Endothelial cell of umbilical vein (primary cell): ENCODE measurements at regions not wholly inside any gene's neighbourhood (a gene's known extent, or its start where the extent isn't known, plus 50 kb on each side); places are given as distances from the start of the nearest gene placed in this dataset.
"Not testable (repeated sequence)": the region's sequence is repeated elsewhere in the genome, so short reads cannot be mapped to it uniquely, and the experiment has no call there.

Source experiments
- BruUV-seq: library from RNA; stranded (reverse); fragments of 400-500 nt; replicated peaks from 2 replicates; lab custom pipeline; 2021; lab: Mats Ljungman, UMichigan
- CTCF ChIA-PET: fragments of 300-600, 350-600 bp; sonication (Branson Sonifier 250); formaldehyde crosslinking; loops from one replicate; lab custom pipeline; 2021; ENCODE audit warnings: antibody characterized with exemption, inconsistent platforms; lab: Charles Lee
- POLR2A ChIA-PET: fragments of 300-600, 350-600 bp; sonication (Branson Sonifier 250); formaldehyde crosslinking; loops from one replicate; lab custom pipeline; 2021; ENCODE audit warnings: antibody characterized with exemption, inconsistent platforms; lab: Charles Lee
- DNase-seq: peaks from one replicate; pipeline ENCODE4 v3.0.0-alpha.2; 2011; ENCODE audit warnings: low read depth, low spot score
- FAIRE-seq: peaks from 2 replicates; lab custom pipeline; 2011; peaks lifted over from hg19 to GRCh38; lab: Jason Lieb, UNC
- H2AFZ ChIP-seq: 2 replicates; pipeline ENCODE4 v1.6.0; 2012; ENCODE audit warnings: low read depth, low read length, control low read depth, inconsistent platforms
- H3K27ac ChIP-seq: 2 replicates; pipeline ENCODE4 v1.5.1; 2011; ENCODE audit warnings: low read depth, mild to moderate bottlenecking, control low read depth, low read length, moderate library complexity; ENCODE audit not compliant: insufficient read depth
- H3K27me3 ChIP-seq, 2 experiments: 2 replicates each; pipeline versions ENCODE4 v1.6.0 to v1.6.1; 2011; ENCODE audit warnings: low read length in 2 of 2, mixed read lengths in 1 of 2; ENCODE audit not compliant: control insufficient read depth in 2 of 2, insufficient read depth in 2 of 2
- H3K36me3 ChIP-seq, 2 experiments: 2 replicates in 1 of 2; 3 replicates in 1 of 2; pipeline ENCODE4 v1.5.1; 2011; ENCODE audit warnings: low read length in 2 of 2, mild to moderate bottlenecking in 1 of 2, moderate library complexity in 1 of 2; ENCODE audit not compliant: control insufficient read depth in 2 of 2, insufficient read depth in 2 of 2; ENCODE audit errors: extremely low read depth in 1 of 2
- H3K4me1 ChIP-seq: 3 replicates; pipeline ENCODE4 v1.5.1; 2011; ENCODE audit warnings: mild to moderate bottlenecking, low read length; ENCODE audit not compliant: control insufficient read depth, insufficient read depth; ENCODE audit errors: extremely low read depth
- H3K4me2 ChIP-seq: 2 replicates; pipeline ENCODE4 v1.6.1; 2011; ENCODE audit warnings: low read length, control low read depth, mixed read lengths; ENCODE audit not compliant: insufficient read depth
- H3K4me3 ChIP-seq, 3 experiments: fragments of 200-600 bp in 1 of 3; sonication (generic), shearing (Covaris generic) in 1 of 3; replicated peaks in 1 of 3; 2 replicates each; pipeline ENCODE4 v1.5.1; 2011 to 2016; ENCODE audit warnings: control low read depth in 3 of 3, low read length in 3 of 3, mild to moderate bottlenecking in 2 of 3, inconsistent platforms in 1 of 3, low read depth in 1 of 3, moderate library complexity in 1 of 3; ENCODE audit not compliant: insufficient read depth in 1 of 3
- H3K79me2 ChIP-seq: 2 replicates; pipeline ENCODE4 v1.6.0; 2012; ENCODE audit warnings: low read length, inconsistent platforms; ENCODE audit not compliant: control insufficient read depth, insufficient read depth
- H3K9ac ChIP-seq: replicated peaks from 2 replicates; pipeline ENCODE3; 2011; ENCODE audit warnings: low read length, control low read depth; ENCODE audit not compliant: insufficient read depth; ENCODE audit errors: extremely low read depth
- H3K9me1 ChIP-seq: replicated peaks from 3 replicates; pipeline ENCODE4 v1.6.0; 2011; ENCODE audit warnings: mild to moderate bottlenecking, low read length; ENCODE audit not compliant: control insufficient read depth, insufficient read depth; ENCODE audit errors: extremely low read depth
- H3K9me3 ChIP-seq: replicated peaks from 2 replicates; pipeline ENCODE4 v1.5.1; 2012; ENCODE audit warnings: low read length, inconsistent platforms; ENCODE audit not compliant: control insufficient read depth, insufficient read depth
- H4K20me1 ChIP-seq: replicated peaks from 2 replicates; pipeline ENCODE3; 2011; ENCODE audit warnings: mild to moderate bottlenecking, low read length; ENCODE audit not compliant: control insufficient read depth, insufficient read depth; ENCODE audit errors: extremely low read depth
- EZH2 ChIP-seq: IDR thresholded peaks from 2 replicates; pipeline ENCODE4 v1.6.1; 2012; ENCODE audit warnings: borderline replicate concordance, low read depth, mild to moderate bottlenecking, moderate library complexity, low read length, inconsistent platforms; ENCODE audit not compliant: severe bottlenecking
- FOS ChIP-seq: IDR thresholded peaks from 2 replicates; pipeline ENCODE4 v1.6.1; 2011; ENCODE audit warnings: mild to moderate bottlenecking, low read length, moderate library complexity, borderline replicate concordance; ENCODE audit not compliant: insufficient read depth
- GATA2 ChIP-seq: IDR thresholded peaks from 2 replicates; pipeline ENCODE4 v1.7.0; 2011; ENCODE audit warnings: low read depth, mild to moderate bottlenecking, moderate library complexity, mixed read lengths, low read length; ENCODE audit not compliant: insufficient read length, insufficient read depth
- JUN ChIP-seq: IDR thresholded peaks from 2 replicates; pipeline ENCODE4 v1.6.1; 2011; ENCODE audit warnings: borderline replicate concordance, low read depth; ENCODE audit not compliant: insufficient read length, insufficient read depth
- MYC ChIP-seq: IDR thresholded peaks from one replicate; pipeline ENCODE4 v1.6.1; 2011; ENCODE audit warnings: mild to moderate bottlenecking, low read depth, low read length
- POLR2A ChIP-seq: IDR thresholded peaks from 2 replicates; pipeline ENCODE4 v1.6.1; 2012; ENCODE audit warnings: low read depth, mild to moderate bottlenecking, control low read depth, low read length
- POLR2AphosphoS5 ChIP-seq: IDR thresholded peaks from 2 replicates; pipeline ENCODE4 v1.6.1; 2012; ENCODE audit warnings: low read depth, mild to moderate bottlenecking, control low read depth, low read length, moderate library complexity; ENCODE audit not compliant: insufficient read depth
- dilution Hi-C: fragments of 300-500 bp; cut with MboI; formaldehyde crosslinking; loops from one replicate; pipeline ENCODE4 v1.15.0; 2019; ENCODE audit warnings: low sequenced_read_pairs; ENCODE audit not compliant: extremely low pct_ligation_motif_present
- intact Hi-C: fragments of 100-400 bp; cut with micrococcal nuclease; formaldehyde crosslinking; loops from one replicate; pipeline ENCODE4 v1.10.0; 2022
- TF ChIP-seq, protein P1 (sequence below): IDR thresholded peaks from 2 replicates; pipeline ENCODE4 v1.6.1; 2011; ENCODE audit not compliant: insufficient read depth, insufficient read length
- TF ChIP-seq, protein P2 (sequence below), 2 donors: IDR thresholded peaks; 1 replicate in 1 of 2; 2 replicates in 1 of 2; pipeline ENCODE4 v1.5.1; 2011; ENCODE audit warnings: low read length in 2 of 2, mild to moderate bottlenecking in 2 of 2, moderate library complexity in 2 of 2, control low read depth in 1 of 2, inconsistent platforms in 1 of 2, low read depth in 1 of 2; ENCODE audit not compliant: insufficient read depth in 1 of 2; ENCODE audit errors: extremely low read depth in 1 of 2

DNA sequence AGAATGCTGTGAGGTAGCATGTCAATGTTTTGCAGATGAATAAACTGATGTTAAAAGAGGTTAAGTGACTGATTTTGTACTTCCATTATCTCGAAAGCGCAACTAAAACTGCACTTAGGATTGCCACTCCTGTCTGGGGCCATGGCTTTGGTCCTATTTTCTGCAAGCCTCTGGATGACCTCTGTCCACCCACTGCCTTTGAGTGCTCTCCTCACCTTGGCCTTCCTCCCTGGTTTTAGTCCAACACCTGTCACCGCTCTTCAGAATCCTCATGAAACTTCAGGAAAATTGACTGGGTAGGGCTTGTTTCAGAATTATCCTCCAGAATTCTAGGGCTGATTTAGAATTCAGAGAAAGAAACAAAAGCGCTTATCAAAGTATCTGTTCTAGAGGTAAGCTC is 51.1 kb upstream of the HNMT start:
- no peak for FAIRE-seq
- no peak for DNase-seq
- TF ChIP-seq FOS (no peak), MYC (no peak), JUN (no peak), EZH2 (no peak), POLR2A (no peak), POLR2AphosphoS5 (no peak), GATA2 (no peak)
- TF ChIP-seq, protein P1, sequence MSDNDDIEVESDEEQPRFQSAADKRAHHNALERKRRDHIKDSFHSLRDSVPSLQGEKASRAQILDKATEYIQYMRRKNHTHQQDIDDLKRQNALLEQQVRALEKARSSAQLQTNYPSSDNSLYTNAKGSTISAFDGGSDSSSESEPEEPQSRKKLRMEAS: no peak
- TF ChIP-seq, protein P2, sequence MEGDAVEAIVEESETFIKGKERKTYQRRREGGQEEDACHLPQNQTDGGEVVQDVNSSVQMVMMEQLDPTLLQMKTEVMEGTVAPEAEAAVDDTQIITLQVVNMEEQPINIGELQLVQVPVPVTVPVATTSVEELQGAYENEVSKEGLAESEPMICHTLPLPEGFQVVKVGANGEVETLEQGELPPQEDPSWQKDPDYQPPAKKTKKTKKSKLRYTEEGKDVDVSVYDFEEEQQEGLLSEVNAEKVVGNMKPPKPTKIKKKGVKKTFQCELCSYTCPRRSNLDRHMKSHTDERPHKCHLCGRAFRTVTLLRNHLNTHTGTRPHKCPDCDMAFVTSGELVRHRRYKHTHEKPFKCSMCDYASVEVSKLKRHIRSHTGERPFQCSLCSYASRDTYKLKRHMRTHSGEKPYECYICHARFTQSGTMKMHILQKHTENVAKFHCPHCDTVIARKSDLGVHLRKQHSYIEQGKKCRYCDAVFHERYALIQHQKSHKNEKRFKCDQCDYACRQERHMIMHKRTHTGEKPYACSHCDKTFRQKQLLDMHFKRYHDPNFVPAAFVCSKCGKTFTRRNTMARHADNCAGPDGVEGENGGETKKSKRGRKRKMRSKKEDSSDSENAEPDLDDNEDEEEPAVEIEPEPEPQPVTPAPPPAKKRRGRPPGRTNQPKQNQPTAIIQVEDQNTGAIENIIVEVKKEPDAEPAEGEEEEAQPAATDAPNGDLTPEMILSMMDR (IDR thresholded peaks at IDR 0.05; ENCODE audit: extremely low read depth in 1 of 2, insufficient read depth in 1 of 2, low read depth in 1 of 2, low read length in 2 of 2): no peak
- dilution Hi-C loops: no loop called here
- CTCF ChIA-PET: interaction anchor here (1.2 to 6.5 kb wide), 4 partner anchors 177 to 914 kb away, joined by 3 to 123 read pairs (median 56); no protein-coding TSS in a partner anchor
- intact Hi-C loops: no loop called here
- Histone ChIP-seq H3K9ac (no peak overlapping the region), H3K36me3 (no peaks in the 10 kb centered on the region), H3K27me3 (peaks cover 0 to 1% of the 10 kb centered on the region in 2 experiments), H3K27ac (no peak overlapping the region), H2AFZ (no peak overlapping the region), H3K4me3 (no peak overlapping the region), H3K9me1 (no peaks in the 10 kb centered on the region), H3K79me2 (no peaks in the 10 kb centered on the region), H3K4me2 (no peak overlapping the region), H4K20me1 (no peaks in the 10 kb centered on the region), H3K9me3 (no peaks in the 10 kb centered on the region), H3K4me1 (peaks cover 4% of the 10 kb centered on the region)
- POLR2A ChIA-PET: no interaction called here
- BruUV-seq: no TSS peak

DNA sequence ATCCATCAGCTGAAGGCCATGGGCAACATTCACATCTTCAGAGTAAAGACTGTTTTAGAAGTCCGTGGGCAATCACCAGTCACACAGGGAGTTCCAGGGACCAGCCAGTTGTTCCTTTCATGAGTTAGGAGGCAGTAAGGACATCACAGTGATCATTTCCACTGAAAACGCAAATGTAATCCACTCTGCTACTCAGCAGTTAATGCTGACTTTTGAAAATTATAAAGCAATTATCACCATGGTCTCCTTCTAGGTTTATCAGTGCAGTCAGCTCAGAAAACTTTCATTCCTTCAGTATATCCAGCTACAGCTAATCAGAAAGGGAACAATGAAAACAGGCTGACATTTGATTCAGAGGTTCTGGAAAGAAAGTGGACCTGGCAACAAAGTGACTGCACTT is 50.6 kb upstream of the HNMT start:
- H3K27ac ChIP-seq, POLR2A ChIA-PET, dilution Hi-C loops, H3K79me2 ChIP-seq, H3K4me2 ChIP-seq, H3K36me3 ChIP-seq, H3K4me3 ChIP-seq, FAIRE-seq, BruUV-seq, H3K9ac ChIP-seq, H3K27me3 ChIP-seq, H2AFZ ChIP-seq, intact Hi-C loops, H3K4me1 ChIP-seq, H3K9me1 ChIP-seq, H3K9me3 ChIP-seq, DNase-seq, H4K20me1 ChIP-seq: not testable (repeated sequence)
- CTCF ChIA-PET: interaction anchor here (5.7 to 6.5 kb wide), 2 partner anchors 176 to 914 kb away, joined by 63 to 123 read pairs; no protein-coding TSS in a partner anchor
